ENCODE measurements at regions not wholly inside any gene's neighbourhood (a gene's known extent, or its start where the extent isn't known, plus 50 kb on each side); places are given as distances from the start of the nearest gene placed in this dataset.

DNA sequence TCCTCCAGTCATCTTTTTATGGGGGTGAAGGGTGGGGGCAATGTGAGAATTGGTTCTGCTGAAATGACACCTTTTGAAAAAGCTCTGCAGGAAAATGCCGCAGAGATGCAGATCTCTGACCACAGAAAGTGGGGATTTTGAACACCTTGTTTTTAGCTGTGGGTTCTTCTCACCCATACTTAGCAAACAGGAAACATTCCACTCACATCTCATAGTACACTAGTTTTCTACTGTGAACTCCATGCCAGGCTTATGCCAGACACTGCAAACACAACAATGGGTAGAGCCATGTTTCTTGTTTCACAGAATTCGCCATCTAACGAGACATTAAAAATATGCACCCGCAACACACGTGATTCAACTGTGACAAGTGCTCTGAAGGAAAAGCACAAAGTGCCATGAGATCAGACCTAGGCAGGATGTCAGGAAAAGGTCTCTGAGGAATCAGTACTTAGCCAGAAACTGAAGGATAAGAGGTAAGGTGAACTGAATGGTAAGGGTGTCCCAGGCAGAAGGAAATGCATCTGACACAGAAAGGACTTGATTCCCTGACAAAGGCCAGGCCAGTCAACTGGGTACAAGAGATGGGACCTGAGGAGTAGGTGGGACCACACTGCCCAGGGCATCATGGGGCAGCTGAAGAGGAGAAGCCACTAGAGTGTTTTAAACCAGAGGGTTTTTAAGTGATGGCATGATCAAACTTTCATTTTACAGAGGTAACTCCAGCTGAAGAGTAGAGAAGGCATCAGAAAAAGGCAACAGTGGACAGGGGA is 83.8 kb upstream of the JAK1 start:
- Mint-ChIP-seq H3K27me3 (no peaks in the 10 kb centered on the region), H3K36me3 (peaks cover 6% of the 10 kb centered on the region), H3K4me1 (peaks cover 0 to 10% (median 4%) of the 10 kb centered on the region in 3 donors), H3K9me3 (peaks cover 0 to 2% (median 0%) of the 10 kb centered on the region in 3 donors), H3K4me3 (no peak overlapping the region), H3K27ac (peak overlapping the region in 2 of 3 donors; percentile 35 to 56)

DNA sequence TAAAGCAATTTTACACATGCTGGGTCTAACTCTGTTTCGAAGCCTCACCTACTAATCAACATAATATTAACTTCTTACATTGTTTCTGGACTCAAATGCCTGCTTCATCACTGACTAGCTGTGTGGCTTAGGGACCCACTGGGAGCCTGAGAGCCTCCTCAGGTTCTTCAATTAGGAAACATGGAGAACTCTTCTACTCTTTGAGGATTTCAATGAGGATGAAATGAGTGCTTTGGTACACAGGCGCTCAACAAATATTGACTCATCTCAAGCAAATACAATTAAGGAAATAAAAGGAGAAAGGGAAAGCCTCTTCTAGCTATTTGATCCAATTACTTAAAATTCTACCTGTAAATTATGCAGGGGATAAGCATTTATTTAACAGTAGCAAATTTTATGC is 84.4 kb upstream of the JAK1 start:
- peaks cover 0 to 10% (median 4%) of the 10 kb centered on the region in 3 donors for H3K4me1 Mint-ChIP-seq
- no peak overlapping the region for H3K27ac Mint-ChIP-seq

DNA sequence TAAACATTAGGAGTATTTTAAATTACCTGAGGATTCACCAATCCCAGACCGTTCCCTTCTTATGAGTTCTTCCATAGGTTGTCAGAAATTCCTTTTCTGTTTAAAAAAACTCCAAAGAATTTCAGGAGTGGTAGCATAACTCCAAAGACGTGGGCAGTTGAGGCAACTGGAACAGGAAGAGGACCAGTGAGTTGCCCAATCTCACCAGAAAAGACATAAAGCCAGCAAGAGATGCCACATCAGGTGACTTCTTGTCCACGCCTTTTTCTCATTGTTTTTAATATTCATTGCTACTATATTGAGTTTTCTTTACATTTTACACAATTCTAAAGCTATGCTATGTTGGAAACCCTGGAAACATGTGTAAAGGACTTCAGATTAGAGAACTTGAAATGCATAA is 88.1 kb upstream of the JAK1 start:
- no peaks in the 10 kb centered on the region for H3K9me3 Mint-ChIP-seq
- peaks cover 4% of the 10 kb centered on the region for H3K36me3 Mint-ChIP-seq
- H3K4me1 Mint-ChIP-seq, result peaks cover 0 to 10% (median 7%) of the 10 kb centered on the region in 3 donors
- no peaks in the 10 kb centered on the region for H3K27me3 Mint-ChIP-seq
- H3K27ac Mint-ChIP-seq, result no peak overlapping the region
- H3K4me3 Mint-ChIP-seq, result no peak overlapping the region

More for the DNA sequence above, 84.4 kb upstream of the JAK1 start:
- Mint-ChIP-seq H3K36me3 (peaks cover 6% of the 10 kb centered on the region), H3K4me3 (no peak overlapping the region), H3K27me3 (no peaks in the 10 kb centered on the region), H3K9me3 (peaks cover 0 to 2% (median 0%) of the 10 kb centered on the region in 3 donors)

DNA sequence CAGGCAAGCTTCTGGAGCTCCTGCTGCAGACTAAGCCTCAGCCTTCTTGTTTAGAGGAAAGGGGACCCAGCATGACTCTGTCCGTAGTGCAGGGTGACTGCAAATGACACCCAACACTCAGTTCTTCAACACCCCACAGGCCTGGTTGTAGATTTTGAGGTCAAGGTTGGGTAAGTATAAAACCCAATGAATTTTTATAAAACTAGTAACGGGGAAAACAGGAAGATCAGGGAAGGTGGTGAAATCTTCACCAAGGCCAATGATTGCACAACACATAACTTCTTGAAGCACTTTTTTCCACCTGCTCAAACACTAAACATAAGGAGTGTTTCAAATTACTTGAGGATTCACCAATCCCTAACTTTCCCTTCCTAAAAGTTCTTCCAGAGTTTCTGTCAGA is 89.4 kb upstream of the JAK1 start:
- Mint-ChIP-seq H3K27me3 (no peaks in the 10 kb centered on the region), H3K4me3 (peak overlapping the region in 1 of 4 donors; percentile 54), H3K27ac (peak overlapping the region in 1 of 3 donors; percentile 65), H3K9me3 (no peaks in the 10 kb centered on the region), H3K4me1 (peaks cover 7% of the 10 kb centered on the region in 3 donors), H3K36me3 (peaks cover 4% of the 10 kb centered on the region)

- H3K27ac Mint-ChIP-seq, result peak overlapping the region in 1 of 3 donors; percentile 40
- H3K27me3 Mint-ChIP-seq, result no peaks in the 10 kb centered on the region
- peaks cover 5% of the 10 kb centered on the region for H3K36me3 Mint-ChIP-seq
- H3K4me1 Mint-ChIP-seq, result peaks cover 7 to 9% (median 8%) of the 10 kb centered on the region in 3 donors
- no peaks in the 10 kb centered on the region for H3K9me3 Mint-ChIP-seq
- H3K4me3 Mint-ChIP-seq, result no peak overlapping the region
These were observed 89.9 kb upstream of the JAK1 start for GRCh38 chr1:65056234-65056633.

- Mint-ChIP-seq H3K27ac (peak overlapping the region in 1 of 3 donors; percentile 67), H3K4me3 (no peak overlapping the region), H3K4me1 (peaks cover 10 to 11% (median 10%) of the 10 kb centered on the region in 3 donors), H3K36me3 (peaks cover 5% of the 10 kb centered on the region), H3K27me3 (no peaks in the 10 kb centered on the region), H3K9me3 (no peaks in the 10 kb centered on the region)
These were observed 90.5 kb upstream of the JAK1 start for GRCh38 chr1:65056866-65057265.

- Mint-ChIP-seq H3K27ac (peak overlapping the region in 1 of 3 donors; percentile 51), H3K27me3 (no peaks in the 10 kb centered on the region), H3K36me3 (peaks cover 2% of the 10 kb centered on the region), H3K4me1 (peaks cover 27 to 37% (median 32%) of the 10 kb centered on the region in 3 donors), H3K4me3 (peak overlapping the region in 1 of 4 donors; percentile 64), H3K9me3 (no peaks in the 10 kb centered on the region)
These were observed 88.0 kb upstream of the AK4 start for GRCh38 chr1:65059930-65060538.

GRCh38 chr1:65062339-65062738 is 85.7 kb upstream of the AK4 start:
- peak overlapping the region in 2 of 4 donors; percentile 49 to 58 for H3K4me3 Mint-ChIP-seq
- no peaks in the 10 kb centered on the region for H3K9me3 Mint-ChIP-seq
- H3K36me3 Mint-ChIP-seq, result peaks cover 2% of the 10 kb centered on the region
- H3K27me3 Mint-ChIP-seq, result no peaks in the 10 kb centered on the region
- H3K4me1 Mint-ChIP-seq, result peaks cover 34 to 43% (median 39%) of the 10 kb centered on the region in 3 donors
- peak overlapping the region; percentile 42 to 81 (median 62) for H3K27ac Mint-ChIP-seq

DNA sequence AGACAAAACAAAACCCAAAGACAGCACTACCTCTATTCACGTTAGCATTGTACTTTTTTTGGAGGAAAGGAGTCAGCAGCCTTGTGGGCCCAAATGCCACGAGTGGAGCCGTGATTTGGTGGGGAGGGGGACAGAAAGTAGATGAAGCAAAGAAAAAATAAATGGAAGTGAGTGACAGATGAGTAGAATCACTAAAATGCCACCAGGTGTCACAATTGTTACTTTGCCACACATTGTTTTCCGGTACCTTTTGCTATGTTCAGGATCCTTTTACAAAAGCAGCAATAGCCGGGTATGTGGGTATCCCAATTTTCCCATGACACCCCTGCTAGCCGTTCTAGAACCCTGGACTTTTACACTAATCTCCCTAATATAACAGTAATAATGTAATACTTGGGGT is 85.0 kb upstream of the AK4 start:
- Mint-ChIP-seq H3K9me3 (no peaks in the 10 kb centered on the region), H3K27me3 (no peaks in the 10 kb centered on the region), H3K36me3 (peaks cover 2% of the 10 kb centered on the region), H3K4me3 (peak overlapping the region in 3 of 4 donors; percentile 49 to 63 (median 58)), H3K27ac (peak overlapping the region; percentile 42 to 81 (median 62)), H3K4me1 (peaks cover 34 to 43% (median 39%) of the 10 kb centered on the region in 3 donors)

DNA sequence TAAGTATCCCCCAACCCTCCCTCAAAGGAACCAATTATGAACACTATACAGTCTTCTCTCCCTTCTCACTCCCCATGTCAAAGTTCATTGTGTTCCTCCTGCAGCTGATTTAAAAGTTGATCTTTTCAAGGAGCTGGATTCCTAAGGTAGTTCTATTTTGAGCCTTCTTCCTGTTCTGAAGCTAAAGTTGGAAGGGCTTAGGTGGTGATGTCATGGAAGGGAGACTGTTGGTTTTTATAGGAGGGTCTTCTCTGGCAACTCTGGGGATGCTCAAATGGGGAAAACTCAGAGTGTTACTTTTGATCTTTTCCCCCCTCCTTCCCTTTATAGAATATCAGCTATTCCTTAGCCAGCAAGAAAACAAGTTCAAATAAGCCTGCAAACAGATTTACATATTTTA is 83.0 kb upstream of the AK4 start:
- Mint-ChIP-seq H3K36me3 (peaks cover 2% of the 10 kb centered on the region), H3K4me1 (peaks cover 35 to 56% (median 47%) of the 10 kb centered on the region in 3 donors), H3K9me3 (no peaks in the 10 kb centered on the region)

DNA sequence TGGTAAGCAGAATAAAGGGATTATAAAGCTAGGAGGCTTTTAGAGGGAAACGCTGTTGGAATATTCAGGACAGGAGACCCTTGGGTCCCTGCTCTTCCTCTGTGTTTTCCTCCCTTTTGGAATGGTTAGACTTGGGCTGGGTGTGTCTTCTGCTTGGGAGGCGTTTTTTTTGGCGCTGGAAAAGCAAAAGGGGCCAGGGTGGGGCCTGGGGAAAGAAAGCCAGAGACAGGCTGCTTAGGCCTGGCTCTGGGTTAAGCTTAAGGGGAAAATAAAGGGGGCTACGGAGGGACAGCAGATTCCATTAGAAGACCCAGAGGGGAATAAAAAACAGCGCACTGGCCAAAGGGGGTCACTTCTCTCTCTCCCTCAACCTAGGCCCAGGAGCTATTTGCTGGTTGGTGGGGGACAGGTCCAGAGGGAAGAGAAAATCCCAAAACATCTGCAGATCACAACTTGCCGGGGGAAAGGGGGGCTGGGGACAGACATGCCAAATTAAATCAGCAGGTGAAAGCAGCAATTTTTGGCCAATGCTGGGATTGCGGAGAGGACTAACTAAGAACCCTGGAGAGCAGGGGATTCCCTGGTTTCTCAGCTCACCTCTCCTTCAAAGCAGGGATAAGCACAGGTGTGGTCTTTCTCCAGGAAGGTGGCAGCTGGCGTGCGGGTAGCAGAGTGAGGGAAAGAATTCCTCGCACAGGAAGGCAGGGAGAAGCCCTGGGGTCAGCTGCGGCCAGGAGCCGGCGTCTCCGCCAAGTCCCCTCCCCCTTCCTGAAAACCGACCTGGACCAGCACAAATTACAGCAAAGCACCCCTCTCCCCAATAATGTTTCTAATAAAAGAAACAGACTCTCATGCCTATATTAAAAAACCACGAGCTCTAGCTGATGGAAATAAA is 82.2 kb upstream of the AK4 start:
- peak overlapping the region; percentile 91 to 99 (median 99) for H3K27ac Mint-ChIP-seq
- no peaks in the 10 kb centered on the region for H3K27me3 Mint-ChIP-seq
- H3K4me1 Mint-ChIP-seq, result peaks cover 35 to 56% (median 47%) of the 10 kb centered on the region in 3 donors
- no peaks in the 10 kb centered on the region for H3K9me3 Mint-ChIP-seq
- peak overlapping the region; percentile 92 to 100 (median 96) for H3K4me3 Mint-ChIP-seq
- peaks cover 1% of the 10 kb centered on the region for H3K36me3 Mint-ChIP-seq

More for the DNA sequence above, 83.0 kb upstream of the AK4 start:
- Mint-ChIP-seq H3K27ac (peak overlapping the region; percentile 91 to 99 (median 99)), H3K27me3 (no peaks in the 10 kb centered on the region), H3K4me3 (peak overlapping the region; percentile 92 to 100 (median 96))

GRCh38 chr1:65066419-65066765 is 81.6 kb upstream of the AK4 start:
- Mint-ChIP-seq H3K27ac (peak overlapping the region; percentile 98 to 99 (median 99)), H3K4me3 (peak overlapping the region; percentile 95 to 100 (median 99)), H3K4me1 (peaks cover 32 to 56% (median 47%) of the 10 kb centered on the region in 3 donors), H3K9me3 (no peaks in the 10 kb centered on the region), H3K27me3 (no peaks in the 10 kb centered on the region), H3K36me3 (no peaks in the 10 kb centered on the region)

GRCh38 chr1:65066766-65067490 is 81.1 kb upstream of the AK4 start:
- Mint-ChIP-seq H3K27me3 (no peaks in the 10 kb centered on the region), H3K27ac (peak overlapping the region; percentile 98 to 99 (median 99)), H3K4me3 (peak overlapping the region; percentile 98 to 100 (median 100)), H3K9me3 (no peaks in the 10 kb centered on the region), H3K4me1 (peaks cover 31 to 52% (median 45%) of the 10 kb centered on the region in 3 donors), H3K36me3 (no peaks in the 10 kb centered on the region)
